ENCODE measurements at regions not wholly inside any gene's neighbourhood (a gene's known extent, or its start where the extent isn't known, plus 50 kb on each side); places are given as distances from the start of the nearest gene placed in this dataset.
"Not testable (repeated sequence)": the region's sequence is repeated elsewhere in the genome, so short reads cannot be mapped to it uniquely, and the experiment has no call there.

DNA sequence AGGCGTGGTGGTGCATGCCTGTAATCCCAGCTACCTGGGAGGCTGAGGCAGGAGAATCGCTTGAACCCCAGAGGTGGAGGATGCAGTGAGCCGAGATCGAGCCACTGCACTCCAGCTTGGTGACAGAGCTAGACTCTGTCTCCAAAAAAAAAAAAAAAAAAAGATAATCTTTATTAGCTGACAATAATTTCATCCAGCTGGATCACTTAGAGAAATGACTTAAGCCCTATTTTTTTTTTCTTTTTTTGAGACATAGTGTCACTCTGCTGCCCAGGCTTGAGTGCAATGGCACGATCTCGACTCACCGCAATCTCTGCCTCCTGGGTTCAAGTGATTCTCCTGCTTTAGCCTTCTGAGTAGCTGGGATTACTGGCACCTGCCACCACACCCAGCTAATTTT lies 51.6 kb upstream of the MAP4K4 start:
- TF ChIP-seq, protein P1, sequence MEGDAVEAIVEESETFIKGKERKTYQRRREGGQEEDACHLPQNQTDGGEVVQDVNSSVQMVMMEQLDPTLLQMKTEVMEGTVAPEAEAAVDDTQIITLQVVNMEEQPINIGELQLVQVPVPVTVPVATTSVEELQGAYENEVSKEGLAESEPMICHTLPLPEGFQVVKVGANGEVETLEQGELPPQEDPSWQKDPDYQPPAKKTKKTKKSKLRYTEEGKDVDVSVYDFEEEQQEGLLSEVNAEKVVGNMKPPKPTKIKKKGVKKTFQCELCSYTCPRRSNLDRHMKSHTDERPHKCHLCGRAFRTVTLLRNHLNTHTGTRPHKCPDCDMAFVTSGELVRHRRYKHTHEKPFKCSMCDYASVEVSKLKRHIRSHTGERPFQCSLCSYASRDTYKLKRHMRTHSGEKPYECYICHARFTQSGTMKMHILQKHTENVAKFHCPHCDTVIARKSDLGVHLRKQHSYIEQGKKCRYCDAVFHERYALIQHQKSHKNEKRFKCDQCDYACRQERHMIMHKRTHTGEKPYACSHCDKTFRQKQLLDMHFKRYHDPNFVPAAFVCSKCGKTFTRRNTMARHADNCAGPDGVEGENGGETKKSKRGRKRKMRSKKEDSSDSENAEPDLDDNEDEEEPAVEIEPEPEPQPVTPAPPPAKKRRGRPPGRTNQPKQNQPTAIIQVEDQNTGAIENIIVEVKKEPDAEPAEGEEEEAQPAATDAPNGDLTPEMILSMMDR (conservative IDR thresholded peaks at IDR 0.05; ENCODE audit: low read depth, low read length) = not testable (repeated sequence)
- TF ChIP-seq EZH2 (IDR thresholded peaks at IDR 0.05; ENCODE audit: borderline replicate concordance, low read depth, low read length, poor library complexity, severe bottlenecking) = not testable (repeated sequence)
